Stimulated activated naive CD8-positive, alpha-beta T cell treated with anti-CD3 and anti-CD28 coated beads, Interleukin-15, Interleukin-2, amounts not matched to agents 100 ng/mL and 50 ng/mL, for 24 hours (primary cell): ENCODE measurements at regions not wholly inside any gene's neighbourhood (a gene's known extent, or its start where the extent isn't known, plus 50 kb on each side); places are given as distances from the start of the nearest gene placed in this dataset.

ENCODE experiments used
- H3K27ac Mint-ChIP-seq: one replicate; pipeline ENCODE4 v1.8.0; 2021; ENCODE audit warnings: mild to moderate bottlenecking, mixed read lengths
- H3K27me3 Mint-ChIP-seq: one replicate; pipeline ENCODE4 v1.8.0; 2021; ENCODE audit warnings: mixed read lengths
- H3K36me3 Mint-ChIP-seq: one replicate; pipeline ENCODE4 v1.8.0; 2021; ENCODE audit warnings: low read depth, mixed read lengths
- H3K4me1 Mint-ChIP-seq: one replicate; pipeline ENCODE4 v1.8.0; 2021; ENCODE audit warnings: low read depth, mixed read lengths
- H3K4me3 Mint-ChIP-seq: one replicate; pipeline ENCODE4 v1.8.0; 2021; ENCODE audit warnings: mild to moderate bottlenecking, mixed read lengths
- H3K9me3 Mint-ChIP-seq: one replicate; pipeline ENCODE4 v1.8.0; 2021; ENCODE audit warnings: mixed read lengths

GRCh38 chr3:39751286-39751685 lies 58.1 kb upstream of the MYRIP start:
- Mint-ChIP-seq H3K36me3 (no peaks in the 10 kb centered on the region), H3K4me3 (no peak overlapping the region), H3K27me3 (no peaks in the 10 kb centered on the region), H3K9me3 (no peaks in the 10 kb centered on the region), H3K4me1 (peaks cover 6% of the 10 kb centered on the region), H3K27ac (no peak overlapping the region)

- H3K27me3 Mint-ChIP-seq, result no peaks in the 10 kb centered on the region
- H3K9me3 Mint-ChIP-seq, result no peaks in the 10 kb centered on the region
- H3K36me3 Mint-ChIP-seq, result no peaks in the 10 kb centered on the region
- peaks cover 6% of the 10 kb centered on the region for H3K4me1 Mint-ChIP-seq
- H3K27ac Mint-ChIP-seq, result no peak overlapping the region
- no peak overlapping the region for H3K4me3 Mint-ChIP-seq
These were observed 57.3 kb upstream of the MYRIP start for GRCh38 chr3:39752019-39752637.

GRCh38 chr3:39752751-39753150 lies 56.7 kb upstream of the MYRIP start:
- no peaks in the 10 kb centered on the region for H3K27me3 Mint-ChIP-seq

GRCh38 chr3:39753391-39753790 lies 56.0 kb upstream of the MYRIP start:
- no peaks in the 10 kb centered on the region for H3K36me3 Mint-ChIP-seq
- H3K4me3 Mint-ChIP-seq, result no peak overlapping the region
- peaks cover 6% of the 10 kb centered on the region for H3K4me1 Mint-ChIP-seq
- no peaks in the 10 kb centered on the region for H3K27me3 Mint-ChIP-seq
- H3K9me3 Mint-ChIP-seq, result no peaks in the 10 kb centered on the region
- no peak overlapping the region for H3K27ac Mint-ChIP-seq

More at GRCh38 chr3:39752751-39753150, 56.7 kb upstream of the MYRIP start:
- H3K27ac Mint-ChIP-seq, result no peak overlapping the region
- H3K4me3 Mint-ChIP-seq, result no peak overlapping the region
- no peaks in the 10 kb centered on the region for H3K9me3 Mint-ChIP-seq
- no peaks in the 10 kb centered on the region for H3K36me3 Mint-ChIP-seq
- peaks cover 6% of the 10 kb centered on the region for H3K4me1 Mint-ChIP-seq

GRCh38 chr3:39754549-39754948 lies 54.9 kb upstream of the MYRIP start:
- peaks cover 6% of the 10 kb centered on the region for H3K4me1 Mint-ChIP-seq
- H3K27ac Mint-ChIP-seq, result no peak overlapping the region
- H3K4me3 Mint-ChIP-seq, result no peak overlapping the region
- no peaks in the 10 kb centered on the region for H3K9me3 Mint-ChIP-seq
- H3K36me3 Mint-ChIP-seq, result no peaks in the 10 kb centered on the region
- no peaks in the 10 kb centered on the region for H3K27me3 Mint-ChIP-seq

GRCh38 chr3:39755100-39755499 lies 54.3 kb upstream of the MYRIP start:
- Mint-ChIP-seq H3K36me3 (no peaks in the 10 kb centered on the region), H3K4me3 (no peak overlapping the region), H3K27ac (no peak overlapping the region), H3K9me3 (no peaks in the 10 kb centered on the region), H3K4me1 (peaks cover 6% of the 10 kb centered on the region), H3K27me3 (no peaks in the 10 kb centered on the region)

GRCh38 chr3:39757307-39757706 lies 52.1 kb upstream of the MYRIP start:
- peaks cover 4% of the 10 kb centered on the region for H3K27me3 Mint-ChIP-seq
- no peaks in the 10 kb centered on the region for H3K4me1 Mint-ChIP-seq
- no peaks in the 10 kb centered on the region for H3K36me3 Mint-ChIP-seq
- H3K9me3 Mint-ChIP-seq, result no peaks in the 10 kb centered on the region
- no peak overlapping the region for H3K27ac Mint-ChIP-seq
- H3K4me3 Mint-ChIP-seq, result no peak overlapping the region
